ENCODE measurements at regions not wholly inside any gene's neighbourhood (a gene's known extent, or its start where the extent isn't known, plus 50 kb on each side); places are given as distances from the start of the nearest gene placed in this dataset.

GRCh38 chr20:48156951-48157700 is 371.8 kb upstream of the SULF2 start:
- TF ChIP-seq Cebpa-rat (IDR thresholded peaks at IDR 0.05), result no peak

GRCh38 chr20:48156521-48156920 is 371.2 kb upstream of the SULF2 start:
- TF ChIP-seq Cebpa-rat (IDR thresholded peaks at IDR 0.05), result no peak

More at GRCh38 chr20:48156951-48157700, 371.8 kb upstream of the SULF2 start:
- no peaks in the 10 kb centered on the region for H4K20me1 ChIP-seq
- H3K36me3 ChIP-seq, result no peaks in the 10 kb centered on the region
- H3K27me3 ChIP-seq, result no peaks in the 10 kb centered on the region
- H3K9me3 ChIP-seq, result peaks cover 24% of the 10 kb centered on the region
- H3K9ac ChIP-seq, result no peak overlapping the region
- peaks cover 13% of the 10 kb centered on the region; the same call in 1 of the 2 replicates for H3K4me1 ChIP-seq
- no peak overlapping the region for H3K4me2 ChIP-seq
- H3K27ac ChIP-seq, result no peak overlapping the region
- no peak overlapping the region for H3K4me3 ChIP-seq

GRCh38 chr20:48155268-48155667 is 370.0 kb upstream of the SULF2 start:
- H3K27ac ChIP-seq, result no peak overlapping the region
- H3K4me2 ChIP-seq, result no peak overlapping the region
- H3K4me3 ChIP-seq, result no peak overlapping the region
- no peaks in the 10 kb centered on the region for H4K20me1 ChIP-seq
- H3K9ac ChIP-seq, result no peak overlapping the region
- no peaks in the 10 kb centered on the region for H3K36me3 ChIP-seq
- TF ChIP-seq Cebpa-rat (IDR thresholded peaks at IDR 0.05), result no peak
- peaks cover 24% of the 10 kb centered on the region for H3K9me3 ChIP-seq
- H3K27me3 ChIP-seq, result no peaks in the 10 kb centered on the region
- H3K4me1 ChIP-seq, result peaks cover 9% of the 10 kb centered on the region; the same call in 1 of the 2 replicates

More at GRCh38 chr20:48156521-48156920, 371.2 kb upstream of the SULF2 start:
- Histone ChIP-seq H4K20me1 (no peaks in the 10 kb centered on the region), H3K9me3 (peaks cover 24% of the 10 kb centered on the region), H3K27me3 (no peaks in the 10 kb centered on the region), H3K4me1 (peaks cover 13% of the 10 kb centered on the region; the same call in 1 of the 2 replicates), H3K36me3 (no peaks in the 10 kb centered on the region), H3K4me3 (no peak overlapping the region), H3K27ac (no peak overlapping the region), H3K4me2 (no peak overlapping the region), H3K9ac (no peak overlapping the region)

GRCh38 chr20:48154040-48154765 is 368.9 kb upstream of the SULF2 start:
- no peak for TF ChIP-seq Cebpa-rat (IDR thresholded peaks at IDR 0.05)
- Histone ChIP-seq H3K36me3 (no peaks in the 10 kb centered on the region), H3K27me3 (no peaks in the 10 kb centered on the region), H3K4me2 (peak overlapping the region; percentile 41; the same call in 1 of the 2 replicates), H3K27ac (no peak overlapping the region), H4K20me1 (no peaks in the 10 kb centered on the region), H3K9me3 (peaks cover 24% of the 10 kb centered on the region), H3K4me3 (no peak overlapping the region), H3K4me1 (peaks cover 9% of the 10 kb centered on the region; the same call in 1 of the 2 replicates), H3K9ac (no peak overlapping the region)

- no peaks in the 10 kb centered on the region for H3K27me3 ChIP-seq
These were observed 368.2 kb upstream of the SULF2 start for GRCh38 chr20:48153523-48153922.

GRCh38 chr20:48153103-48153502 is 367.8 kb upstream of the SULF2 start:
- no peak overlapping the region for H3K9ac ChIP-seq
- H3K4me1 ChIP-seq, result peaks cover 9% of the 10 kb centered on the region; the same call in 1 of the 2 replicates
- H3K4me2 ChIP-seq, result peak overlapping the region; percentile 41; the same call in 1 of the 2 replicates
- H3K27ac ChIP-seq, result no peak overlapping the region
- H3K27me3 ChIP-seq, result no peaks in the 10 kb centered on the region
- H3K4me3 ChIP-seq, result no peak overlapping the region
- no peaks in the 10 kb centered on the region for H4K20me1 ChIP-seq
- H3K9me3 ChIP-seq, result peaks cover 24% of the 10 kb centered on the region
- H3K36me3 ChIP-seq, result no peaks in the 10 kb centered on the region
- TF ChIP-seq Cebpa-rat (IDR thresholded peaks at IDR 0.05), result no peak

More at GRCh38 chr20:48153523-48153922, 368.2 kb upstream of the SULF2 start:
- no peak overlapping the region for H3K27ac ChIP-seq
- peaks cover 9% of the 10 kb centered on the region; the same call in 1 of the 2 replicates for H3K4me1 ChIP-seq
- no peaks in the 10 kb centered on the region for H4K20me1 ChIP-seq
- no peak overlapping the region for H3K9ac ChIP-seq
- H3K36me3 ChIP-seq, result no peaks in the 10 kb centered on the region
- peaks cover 24% of the 10 kb centered on the region for H3K9me3 ChIP-seq
- no peak for TF ChIP-seq Cebpa-rat (IDR thresholded peaks at IDR 0.05)
- no peak overlapping the region for H3K4me3 ChIP-seq
- H3K4me2 ChIP-seq, result peak overlapping the region; percentile 41; the same call in 1 of the 2 replicates

- H3K4me1 ChIP-seq, result peaks cover 9% of the 10 kb centered on the region; the same call in 1 of the 2 replicates
- H3K9me3 ChIP-seq, result peaks cover 4% of the 10 kb centered on the region
- no peaks in the 10 kb centered on the region for H3K36me3 ChIP-seq
- H3K27ac ChIP-seq, result no peak overlapping the region
- H4K20me1 ChIP-seq, result no peaks in the 10 kb centered on the region
- no peak overlapping the region for H3K4me2 ChIP-seq
- no peak for TF ChIP-seq Cebpa-rat (IDR thresholded peaks at IDR 0.05)
- no peak overlapping the region for H3K4me3 ChIP-seq
- no peak overlapping the region for H3K9ac ChIP-seq
- no peaks in the 10 kb centered on the region for H3K27me3 ChIP-seq
These were observed 365.3 kb upstream of the SULF2 start for GRCh38 chr20:48150568-48150967.

GRCh38 chr20:48149902-48150301 is 364.6 kb upstream of the SULF2 start:
- Histone ChIP-seq H3K27me3 (no peaks in the 10 kb centered on the region), H3K4me2 (no peak overlapping the region), H4K20me1 (no peaks in the 10 kb centered on the region), H3K9ac (no peak overlapping the region), H3K36me3 (no peaks in the 10 kb centered on the region), H3K4me1 (peaks cover 9% of the 10 kb centered on the region; the same call in 1 of the 2 replicates), H3K9me3 (no peaks in the 10 kb centered on the region), H3K27ac (no peak overlapping the region), H3K4me3 (no peak overlapping the region)
- no peak for TF ChIP-seq Cebpa-rat (IDR thresholded peaks at IDR 0.05)

- Histone ChIP-seq H3K36me3 (no peaks in the 10 kb centered on the region), H4K20me1 (no peaks in the 10 kb centered on the region), H3K4me3 (no peak overlapping the region), H3K9me3 (no peaks in the 10 kb centered on the region), H3K4me1 (peaks cover 9% of the 10 kb centered on the region; the same call in 1 of the 2 replicates), H3K27me3 (no peaks in the 10 kb centered on the region), H3K9ac (no peak overlapping the region), H3K4me2 (no peak overlapping the region), H3K27ac (no peak overlapping the region)
- TF ChIP-seq Cebpa-rat (IDR thresholded peaks at IDR 0.05), result no peak
These were observed 363.8 kb upstream of the SULF2 start for GRCh38 chr20:48148916-48149672.

Data from BLaER1 (cell line).